Panc1 (cell line): ENCODE measurements at regions not wholly inside any gene's neighbourhood (a gene's known extent, or its start where the extent isn't known, plus 50 kb on each side); places are given as distances from the start of the nearest gene placed in this dataset.

Experiments used
- ATAC-seq: fragments of 200-7000 bp; cut with Tn5 transposase; 2 replicates; pipeline ENCODE4 v1.9.1; 2020; ENCODE audit warnings: mild to moderate bottlenecking, moderate library complexity
- BruUV-seq: library from RNA; stranded (reverse); fragments of 400-500 nt; replicated peaks from 2 replicates; lab custom pipeline; 2021; lab: Mats Ljungman, UMichigan
- CTCF ChIA-PET: fragments of 300-600 bp; sonication (Branson Sonifier 250); formaldehyde crosslinking; loops from one replicate; lab custom pipeline; 2022; ENCODE audit warnings: antibody characterized with exemption; lab: Charles Lee
- POLR2A ChIA-PET: fragments of 300-600 bp; sonication (Branson Sonifier 250); formaldehyde crosslinking; loops from one replicate; lab custom pipeline; 2022; ENCODE audit warnings: antibody characterized with exemption; lab: Charles Lee
- DNase-seq: peaks from one replicate; pipeline ENCODE4 v3.0.0-alpha.2; 2010; ENCODE audit warnings: low read depth, low spot score
- H3K27ac ChIP-seq: 2 replicates; pipeline ENCODE4 v1.5.1; 2011; ENCODE audit warnings: mild to moderate bottlenecking, low read length, inconsistent platforms
- H3K27me3 ChIP-seq: fragments of 200-500 bp; sonication (Bioruptor generic); 2 replicates; pipeline ENCODE4 v1.6.0; 2014; ENCODE audit warnings: low read length, inconsistent platforms; ENCODE audit not compliant: control insufficient read depth, insufficient read depth
- H3K36me3 ChIP-seq: fragments of 200-500 bp; sonication (Bioruptor generic); 2 replicates; pipeline ENCODE4 v1.5.1; 2014; ENCODE audit warnings: inconsistent platforms, mild to moderate bottlenecking, low read length, moderate library complexity; ENCODE audit not compliant: control insufficient read depth, insufficient read depth
- H3K4me1 ChIP-seq: 2 replicates; pipeline ENCODE4 v1.5.1; 2011; ENCODE audit warnings: inconsistent platforms, mild to moderate bottlenecking, low read length, moderate library complexity; ENCODE audit not compliant: control insufficient read depth, insufficient read depth
- H3K4me3 ChIP-seq, 2 experiments: 2 replicates each; pipeline ENCODE4 v1.5.1; 2011 to 2012; ENCODE audit warnings: low read depth in 2 of 2, low read length in 2 of 2, mild to moderate bottlenecking in 2 of 2, inconsistent platforms in 1 of 2, moderate library complexity in 1 of 2
- H3K9me3 ChIP-seq: fragments of 200-500 bp; sonication (Bioruptor generic); 2 replicates; pipeline ENCODE4 v1.5.1; 2014; ENCODE audit warnings: low read depth, mild to moderate bottlenecking, inconsistent platforms, low read length, moderate library complexity; ENCODE audit not compliant: control insufficient read depth, insufficient read depth
- POLR2AphosphoS5 ChIP-seq: IDR thresholded peaks from 2 replicates; pipeline ENCODE4 v1.6.1; 2012; ENCODE audit warnings: mild to moderate bottlenecking, low read depth, low read length, moderate library complexity
- REST ChIP-seq, 2 experiments: IDR thresholded peaks; 2 replicates each; pipeline ENCODE4 v1.6.1; 2011 to 2012; ENCODE audit warnings: low read depth in 2 of 2, control low read depth in 1 of 2, low read length in 1 of 2, mild to moderate bottlenecking in 1 of 2, moderate library complexity in 1 of 2; ENCODE audit not compliant: insufficient read depth in 1 of 2
- SIN3A ChIP-seq: IDR thresholded peaks from 2 replicates; pipeline ENCODE4 v1.6.1; 2012; ENCODE audit warnings: low read depth, mild to moderate bottlenecking, low read length, moderate library complexity, borderline replicate concordance; ENCODE audit not compliant: insufficient read depth
- TCF7L2 ChIP-seq: IDR thresholded peaks from 2 replicates; pipeline ENCODE4 v1.6.1; 2011; ENCODE audit warnings: mild to moderate bottlenecking, low read depth, low read length, inconsistent platforms
- in situ Hi-C: cut with HindIII; loops from 2 replicates; pipeline ENCODE4 v1.10.0; 2016; ENCODE audit warnings: low sequenced_read_pairs, low pct_unique_long_range_greater_than_20kb
- intact Hi-C: fragments of 100-400 bp; cut with micrococcal nuclease; formaldehyde crosslinking; loops from one replicate; pipeline ENCODE4 v1.10.0; 2022; ENCODE audit not compliant: unreplicated experiment
- TF ChIP-seq, protein P1 (sequence below): fragments of 450-650 bp; IDR thresholded peaks from 2 replicates; pipeline ENCODE4 v1.5.1; 2017; ENCODE audit warnings: mild to moderate bottlenecking

DNA sequence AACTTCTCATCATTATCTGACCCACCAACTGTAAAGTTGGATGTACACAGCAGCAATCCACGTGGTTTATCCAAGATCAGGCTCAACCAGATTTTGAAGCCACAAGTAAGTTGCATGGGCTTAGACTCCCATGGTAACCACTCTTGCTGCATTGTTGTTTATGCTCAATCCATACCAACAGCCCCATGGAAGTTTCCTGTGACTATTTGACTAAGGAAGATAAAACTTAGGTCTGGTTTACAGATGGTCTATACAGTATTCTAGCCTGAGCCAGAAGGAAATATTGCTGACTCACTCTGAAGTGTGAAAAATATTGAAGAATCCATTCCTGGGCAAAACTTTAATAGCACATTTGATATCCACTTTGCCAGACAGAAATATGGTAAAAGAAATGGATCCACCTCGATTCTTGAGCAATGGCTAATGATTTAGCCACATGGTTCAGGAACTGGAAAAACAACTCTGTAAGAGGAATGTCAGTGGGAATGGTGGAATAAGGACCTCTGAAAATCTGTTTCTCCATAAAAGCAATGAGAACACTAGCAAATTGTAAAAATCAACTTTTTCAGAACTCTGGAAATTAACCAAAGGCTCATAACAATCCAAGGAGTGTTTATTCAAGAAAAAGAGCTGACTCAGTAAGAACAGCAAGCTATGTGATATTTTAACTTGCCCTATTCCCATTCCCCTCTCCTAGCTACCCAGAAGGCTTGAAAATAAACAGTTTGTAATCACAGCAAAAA, 162.9 kb upstream of the STT3B start:
- H3K27ac ChIP-seq, result no peak overlapping the region
- TF ChIP-seq REST (IDR thresholded peaks at IDR 0.05; ENCODE audit: insufficient read depth in 1 of 2, low read depth in 2 of 2, low read length in 1 of 2) (no peak), POLR2AphosphoS5 (no peak), TCF7L2 (no peak), SIN3A (no peak)
- TF ChIP-seq, protein P1, sequence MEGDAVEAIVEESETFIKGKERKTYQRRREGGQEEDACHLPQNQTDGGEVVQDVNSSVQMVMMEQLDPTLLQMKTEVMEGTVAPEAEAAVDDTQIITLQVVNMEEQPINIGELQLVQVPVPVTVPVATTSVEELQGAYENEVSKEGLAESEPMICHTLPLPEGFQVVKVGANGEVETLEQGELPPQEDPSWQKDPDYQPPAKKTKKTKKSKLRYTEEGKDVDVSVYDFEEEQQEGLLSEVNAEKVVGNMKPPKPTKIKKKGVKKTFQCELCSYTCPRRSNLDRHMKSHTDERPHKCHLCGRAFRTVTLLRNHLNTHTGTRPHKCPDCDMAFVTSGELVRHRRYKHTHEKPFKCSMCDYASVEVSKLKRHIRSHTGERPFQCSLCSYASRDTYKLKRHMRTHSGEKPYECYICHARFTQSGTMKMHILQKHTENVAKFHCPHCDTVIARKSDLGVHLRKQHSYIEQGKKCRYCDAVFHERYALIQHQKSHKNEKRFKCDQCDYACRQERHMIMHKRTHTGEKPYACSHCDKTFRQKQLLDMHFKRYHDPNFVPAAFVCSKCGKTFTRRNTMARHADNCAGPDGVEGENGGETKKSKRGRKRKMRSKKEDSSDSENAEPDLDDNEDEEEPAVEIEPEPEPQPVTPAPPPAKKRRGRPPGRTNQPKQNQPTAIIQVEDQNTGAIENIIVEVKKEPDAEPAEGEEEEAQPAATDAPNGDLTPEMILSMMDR, result no peak
- H3K36me3 ChIP-seq, result no peaks in the 10 kb centered on the region
- intact Hi-C loops (no loop called here), in situ Hi-C loops (no loop called here)
- H3K4me3 ChIP-seq, result no peak overlapping the region
- H3K9me3 ChIP-seq, result no peaks in the 10 kb centered on the region
- H3K27me3 ChIP-seq, result no peaks in the 10 kb centered on the region
- ChIA-PET CTCF (no interaction called here), POLR2A (no interaction called here)
- no TSS peak for BruUV-seq
- no peaks in the 10 kb centered on the region for H3K4me1 ChIP-seq
- ATAC-seq, result no peak
- no peak for DNase-seq

DNA sequence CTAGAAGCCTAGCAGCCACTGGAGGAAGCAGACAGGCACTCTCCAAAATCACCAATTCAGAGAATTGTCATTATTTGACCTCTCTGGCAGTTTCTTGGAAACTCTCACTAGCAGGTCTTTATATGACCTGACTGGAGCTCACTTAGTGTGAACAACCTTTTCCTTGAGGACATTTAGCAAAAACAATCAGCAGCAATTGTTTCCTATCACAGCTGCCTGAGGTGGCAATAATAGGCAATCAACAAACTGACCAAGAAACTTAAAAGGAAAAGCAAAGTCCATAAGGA, 162.4 kb upstream of the STT3B start:
- ATAC-seq, result no peak
- Histone ChIP-seq H3K4me3 (no peak overlapping the region), H3K9me3 (no peaks in the 10 kb centered on the region), H3K27ac (no peak overlapping the region), H3K36me3 (no peaks in the 10 kb centered on the region), H3K27me3 (no peaks in the 10 kb centered on the region), H3K4me1 (no peaks in the 10 kb centered on the region)
- TF ChIP-seq REST (IDR thresholded peaks at IDR 0.05; ENCODE audit: insufficient read depth in 1 of 2, low read depth in 2 of 2, low read length in 1 of 2), result no peak
- in situ Hi-C loops (no loop called here), intact Hi-C loops (no loop called here)
- ChIA-PET CTCF (no interaction called here), POLR2A (no interaction called here)
- no TSS peak for BruUV-seq
- DNase-seq, result no peak
